Cardiac fibroblast (primary cell): ENCODE measurements at regions not wholly inside any gene's neighbourhood (a gene's known extent, or its start where the extent isn't known, plus 50 kb on each side); places are given as distances from the start of the nearest gene placed in this dataset.
"Not testable (repeated sequence)": the region's sequence is repeated elsewhere in the genome, so short reads cannot be mapped to it uniquely, and the experiment has no call there.

Experiments
- DNase-seq, 2 donors: peaks; one replicate each; pipeline versions ENCODE4 v3.0.0 to v3.0.0-alpha.2; 2010; ENCODE audit warnings: low read depth in 2 of 2
- H3K4me3 ChIP-seq, 2 donors: replicated peaks in 1 of 2; 1 replicate in 1 of 2; 2 replicates in 1 of 2; pipeline ENCODE4 v1.5.1; 2011; ENCODE audit warnings: low read depth in 2 of 2, low read length in 2 of 2, mild to moderate bottlenecking in 2 of 2, moderate library complexity in 1 of 2
- CTCF ChIP-seq: IDR thresholded peaks from one replicate; pipeline ENCODE4 v1.5.1; 2011; ENCODE audit warnings: low read depth, mild to moderate bottlenecking, low read length, inconsistent platforms

GRCh38 chr13:90483906-90484305, 863.6 kb upstream of the MIR17HG start:
- TF ChIP-seq CTCF: no peak
- no peak overlapping the region for H3K4me3 ChIP-seq
- DNase-seq: no peak

DNA sequence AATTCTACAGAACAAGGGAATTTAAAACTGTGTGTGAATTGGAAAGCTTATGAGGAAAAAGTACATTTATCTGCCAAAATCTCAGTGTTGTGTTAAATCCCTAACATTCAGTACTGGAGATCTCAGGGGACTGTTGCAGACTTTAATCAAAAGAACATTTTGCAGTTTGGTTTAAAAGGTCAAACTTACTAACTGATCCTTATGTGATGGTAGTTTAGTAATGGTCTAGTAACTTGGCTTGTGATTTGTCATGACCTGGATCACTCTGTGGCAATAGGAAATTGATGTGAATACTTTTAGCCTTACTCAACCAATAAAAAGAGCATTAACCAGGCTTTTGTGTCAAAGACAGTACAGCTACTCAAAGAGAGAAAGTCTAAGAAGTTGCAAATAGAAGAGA, 862.1 kb upstream of the MIR17HG start:
- no peak for TF ChIP-seq CTCF
- peak; percentile 82 to 88 for DNase-seq
- H3K4me3 ChIP-seq: no peak overlapping the region

DNA sequence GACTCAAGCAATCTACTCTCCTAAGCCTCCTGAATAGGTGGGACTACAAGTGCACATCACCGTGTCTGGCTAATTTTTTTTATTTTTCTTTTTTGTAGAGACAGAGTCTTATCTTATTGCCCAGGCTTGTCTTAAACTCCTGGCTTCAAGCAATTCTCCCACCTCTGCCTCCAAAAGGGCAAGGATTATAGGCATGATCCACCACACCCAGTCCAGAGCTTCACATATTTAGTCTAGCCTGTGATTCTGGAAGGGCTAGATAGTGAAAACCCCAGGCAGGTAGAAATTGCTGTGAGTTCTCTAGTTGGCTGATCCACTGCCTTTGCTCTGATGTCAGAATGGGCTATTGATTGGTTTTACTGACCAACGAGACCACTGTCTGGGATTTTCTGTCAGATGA, 854.6 kb upstream of the MIR17HG start:
- H3K4me3 ChIP-seq: no peak overlapping the region
- TF ChIP-seq CTCF: no peak
- DNase-seq: no peak

GRCh38 chr13:90493667-90494066, 853.8 kb upstream of the MIR17HG start:
- TF ChIP-seq CTCF: no peak
- H3K4me3 ChIP-seq: no peak overlapping the region
- DNase-seq: no peak

- DNase-seq: not testable (repeated sequence)
These were observed 852.6 kb upstream of the MIR17HG start for GRCh38 chr13:90494849-90495248.

DNA sequence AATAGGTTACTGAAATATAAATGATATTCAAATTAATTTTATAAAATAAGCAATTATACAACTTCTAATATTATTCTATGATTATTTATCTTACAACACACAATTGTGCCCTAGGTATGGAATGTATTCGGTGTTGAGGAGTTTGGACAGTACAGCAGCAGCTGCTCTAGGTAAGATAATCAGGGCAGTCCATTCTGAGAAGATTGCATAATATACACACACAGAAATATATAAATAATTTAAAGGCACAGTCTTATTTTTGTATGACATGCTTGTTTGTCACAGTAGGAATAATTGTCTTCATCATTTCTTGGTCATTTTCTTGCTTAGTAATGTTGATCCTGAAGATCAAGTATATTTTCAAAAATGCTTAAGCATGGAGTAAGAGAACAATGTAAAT, 849.4 kb upstream of the MIR17HG start:
- H3K4me3 ChIP-seq: no peak overlapping the region
- TF ChIP-seq CTCF: no peak
- DNase-seq: peak; percentile 7 to 17

More at GRCh38 chr13:90494849-90495248, 852.6 kb upstream of the MIR17HG start:
- not testable (repeated sequence) for H3K4me3 ChIP-seq

GRCh38 chr13:90498816-90499215, 848.7 kb upstream of the MIR17HG start:
- H3K4me3 ChIP-seq: no peak overlapping the region
- no peak for TF ChIP-seq CTCF
- no peak for DNase-seq
